H9 (cell line): ENCODE measurements at regions not wholly inside any gene's neighbourhood (a gene's known extent, or its start where the extent isn't known, plus 50 kb on each side); places are given as distances from the start of the nearest gene placed in this dataset.
"Not testable (repeated sequence)": the region's sequence is repeated elsewhere in the genome, so short reads cannot be mapped to it uniquely, and the experiment has no call there.

Experiments used
- DNase-seq: peaks from one replicate; pipeline ENCODE4 v3.0.0-alpha.2; 2017
- H2AFZ ChIP-seq: one replicate; pipeline ENCODE4 v1.6.1; 2013; ENCODE audit warnings: mild to moderate bottlenecking, low read length, control low read depth, moderate library complexity
- H2AK5ac ChIP-seq: 2 replicates; pipeline ENCODE4 v1.6.1; 2013; ENCODE audit warnings: low read length, control low read depth, mixed read lengths; ENCODE audit not compliant: insufficient read length
- H2BK120ac ChIP-seq: one replicate; pipeline ENCODE4 v1.6.1; 2013; ENCODE audit warnings: low read depth, mild to moderate bottlenecking, low read length, control low read depth, inconsistent platforms; ENCODE audit not compliant: poor library complexity, severe bottlenecking
- H2BK12ac ChIP-seq: 2 replicates; pipeline ENCODE4 v1.6.1; 2013; ENCODE audit warnings: low read length, control low read depth, mixed read lengths, low read depth; ENCODE audit not compliant: insufficient read length
- H2BK15ac ChIP-seq: 2 replicates; pipeline ENCODE4 v1.6.1; 2013; ENCODE audit warnings: low read depth, low read length, control low read depth
- H2BK20ac ChIP-seq: one replicate; pipeline ENCODE4 v1.6.1; 2013; ENCODE audit warnings: low read depth, mild to moderate bottlenecking, low read length, control low read depth, inconsistent platforms; ENCODE audit not compliant: poor library complexity, severe bottlenecking
- H2BK5ac ChIP-seq: 2 replicates; pipeline ENCODE4 v1.6.1; 2013; ENCODE audit warnings: low read length, control low read depth, mixed read lengths; ENCODE audit not compliant: insufficient read length
- H3K14ac ChIP-seq: 2 replicates; pipeline ENCODE4 v1.6.1; 2013; ENCODE audit warnings: low read length, control low read depth; ENCODE audit not compliant: insufficient read depth
- H3K18ac ChIP-seq: 2 replicates; pipeline ENCODE4 v1.6.1; 2013; ENCODE audit warnings: low read depth, mild to moderate bottlenecking, mixed read lengths, low read length, control low read depth; ENCODE audit not compliant: insufficient read length
- H3K23ac ChIP-seq: 2 replicates; pipeline ENCODE4 v1.6.1; 2013; ENCODE audit warnings: low read length, control low read depth, mixed read lengths, low read depth; ENCODE audit not compliant: insufficient read length
- H3K23me2 ChIP-seq: 2 replicates; pipeline ENCODE4 v1.6.1; 2013; ENCODE audit warnings: low read depth, mild to moderate bottlenecking, mixed read lengths, low read length, control low read depth; ENCODE audit not compliant: insufficient read length, poor library complexity, severe bottlenecking
- H3K27ac ChIP-seq: 2 replicates; pipeline ENCODE4 v1.5.1; 2013; ENCODE audit warnings: low read length, control low read depth, mixed read lengths, low read depth; ENCODE audit not compliant: insufficient read length
- H3K27me3 ChIP-seq: 2 replicates; pipeline ENCODE4 v1.6.1; 2013; ENCODE audit warnings: low read length, control low read depth, inconsistent platforms; ENCODE audit not compliant: insufficient read depth
- H3K4ac ChIP-seq: 2 replicates; pipeline ENCODE4 v1.6.1; 2013; ENCODE audit warnings: low read depth, mild to moderate bottlenecking, control low read depth, inconsistent platforms, low read length, moderate library complexity
- H3K4me1 ChIP-seq: 2 replicates; pipeline ENCODE4 v1.6.1; 2013; ENCODE audit warnings: low read length, control low read depth, inconsistent platforms; ENCODE audit not compliant: insufficient read depth
- H3K4me2 ChIP-seq: 2 replicates; pipeline ENCODE4 v1.6.1; 2013; ENCODE audit warnings: low read length, control low read depth, mixed read lengths; ENCODE audit not compliant: insufficient read length, insufficient read depth
- H3K56ac ChIP-seq: 2 replicates; pipeline ENCODE4 v1.6.1; 2013; ENCODE audit warnings: low read depth, mild to moderate bottlenecking, mixed read lengths, low read length, control low read depth; ENCODE audit not compliant: insufficient read length
- H3K79me1 ChIP-seq: 2 replicates; pipeline ENCODE4 v1.6.1; 2013; ENCODE audit warnings: low read depth, mild to moderate bottlenecking, moderate library complexity, low read length, control low read depth, inconsistent platforms; ENCODE audit not compliant: insufficient read depth, poor library complexity, severe bottlenecking
- H3K79me2 ChIP-seq: 2 replicates; pipeline ENCODE4 v1.6.1; 2013; ENCODE audit warnings: low read length, control low read depth, inconsistent platforms; ENCODE audit not compliant: insufficient read depth
- H3K9ac ChIP-seq: 2 replicates; pipeline ENCODE4 v1.6.1; 2013; ENCODE audit warnings: low read length, control low read depth, mixed read lengths; ENCODE audit not compliant: insufficient read length; ENCODE audit errors: extremely low read depth
- H3K9me3 ChIP-seq: one replicate; pipeline ENCODE4 v1.6.1; 2013; ENCODE audit warnings: low read depth, low read length, inconsistent platforms; ENCODE audit not compliant: control insufficient read depth
- H3T11ph ChIP-seq: one replicate; pipeline ENCODE4 v1.6.1; 2013; ENCODE audit warnings: mild to moderate bottlenecking, low read length, control low read depth, inconsistent platforms
- H4K20me1 ChIP-seq: one replicate; pipeline ENCODE4 v1.6.1; 2013; ENCODE audit not compliant: control insufficient read depth, insufficient read length, insufficient read depth
- H4K5ac ChIP-seq: 2 replicates; pipeline ENCODE4 v1.6.1; 2013; ENCODE audit warnings: low read depth, mild to moderate bottlenecking, mixed read lengths, low read length, control low read depth; ENCODE audit not compliant: insufficient read length
- H4K8ac ChIP-seq: replicated peaks from 2 replicates; pipeline ENCODE4 v1.6.1; 2013; ENCODE audit warnings: low read length, control low read depth, mixed read lengths, low read depth; ENCODE audit not compliant: insufficient read length
- H4K91ac ChIP-seq: 2 replicates; pipeline ENCODE4 v1.6.1; 2013; ENCODE audit warnings: low read depth, mild to moderate bottlenecking, moderate library complexity, mixed read lengths, low read length, control low read depth; ENCODE audit not compliant: insufficient read length
- H3K27ac Mint-ChIP-seq, 3 experiments: 2 replicates in 2 of 3; 3 replicates in 1 of 3; pipeline ENCODE4 v1.8.0; 2020 to 2021; ENCODE audit warnings: mixed read lengths in 3 of 3, mild to moderate bottlenecking in 1 of 3, moderate library complexity in 1 of 3
- H3K27me3 Mint-ChIP-seq: 2 replicates; pipeline ENCODE4 v1.8.0; 2021; ENCODE audit warnings: low read depth, mild to moderate bottlenecking, moderate library complexity, mixed read lengths
- H3K36me3 Mint-ChIP-seq, 3 experiments: 2 replicates in 2 of 3; 3 replicates in 1 of 3; pipeline ENCODE4 v1.8.0; 2020 to 2021; ENCODE audit warnings: low read depth in 3 of 3, mixed read lengths in 3 of 3; ENCODE audit not compliant: insufficient read depth in 1 of 3
- H3K4me1 Mint-ChIP-seq, 2 experiments: 2 replicates each; pipeline ENCODE4 v1.8.0; 2020; ENCODE audit warnings: mixed read lengths in 2 of 2
- H3K4me3 Mint-ChIP-seq, 2 experiments: 2 replicates in 1 of 2; 3 replicates in 1 of 2; pipeline ENCODE4 v1.8.0; 2020 to 2021; ENCODE audit warnings: mild to moderate bottlenecking in 2 of 2, mixed read lengths in 2 of 2, moderate library complexity in 1 of 2
- H3K9me3 Mint-ChIP-seq, 2 experiments: 2 replicates in 1 of 2; 3 replicates in 1 of 2; pipeline ENCODE4 v1.8.0; 2020; ENCODE audit warnings: mild to moderate bottlenecking in 2 of 2, mixed read lengths in 2 of 2, moderate library complexity in 1 of 2
- WGBS: extraction: QIAGEN DNeasy Blood & Tissue Kit; methylation state at CpG from one replicate; pipeline ENCODE4 v1.1.7; 2013; ENCODE audit warnings: missing lambda C conversion rate, low lambda C conversion rate, mixed read lengths; ENCODE audit not compliant: insufficient read length; ENCODE audit errors: extremely low coverage; 5-methylcytosine and 5-hydroxymethylcytosine counted together

DNA sequence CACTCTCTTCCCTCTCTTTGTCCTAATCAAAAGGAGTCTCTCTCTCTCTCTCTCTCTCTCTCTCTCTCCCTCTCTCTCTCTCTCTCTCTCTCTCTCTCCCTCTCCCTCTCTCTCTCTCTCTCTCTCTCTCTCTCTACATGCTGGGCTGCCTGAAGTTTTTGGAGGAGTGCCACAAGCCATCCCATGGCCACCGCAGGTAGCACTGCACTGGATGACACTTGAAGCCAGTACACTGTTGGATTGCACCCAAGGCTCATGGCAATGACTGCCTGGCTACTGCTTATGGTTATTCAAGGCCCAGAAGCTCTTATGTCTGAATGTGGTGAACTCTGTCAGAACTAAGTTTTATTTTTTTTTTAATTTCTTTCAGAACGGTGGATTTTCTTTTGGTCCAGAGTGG is 115.2 kb downstream of the SPIN4 start:
- not testable (repeated sequence) for H2BK120ac ChIP-seq, H2AK5ac ChIP-seq, H2BK12ac ChIP-seq, H3K9ac ChIP-seq, H3K79me2 ChIP-seq, H3K36me3 Mint-ChIP-seq, H3T11ph ChIP-seq, H3K79me1 ChIP-seq, H3K4me2 ChIP-seq, H4K5ac ChIP-seq, H2AFZ ChIP-seq, H4K20me1 ChIP-seq, H3K23ac ChIP-seq, H3K4me1 Mint-ChIP-seq, H2BK5ac ChIP-seq, H3K9me3 Mint-ChIP-seq, H3K4ac ChIP-seq, H3K18ac ChIP-seq, H3K14ac ChIP-seq, H3K27ac Mint-ChIP-seq, H4K91ac ChIP-seq, H3K27ac ChIP-seq, H3K9me3 ChIP-seq, H4K8ac ChIP-seq, H2BK20ac ChIP-seq, H3K56ac ChIP-seq, H3K23me2 ChIP-seq, H3K4me1 ChIP-seq, H3K27me3 ChIP-seq, DNase-seq, H3K27me3 Mint-ChIP-seq, H2BK15ac ChIP-seq, H3K4me3 Mint-ChIP-seq
- no CpG with 5 or more reads among the region's 2 CpGs for WGBS

DNA sequence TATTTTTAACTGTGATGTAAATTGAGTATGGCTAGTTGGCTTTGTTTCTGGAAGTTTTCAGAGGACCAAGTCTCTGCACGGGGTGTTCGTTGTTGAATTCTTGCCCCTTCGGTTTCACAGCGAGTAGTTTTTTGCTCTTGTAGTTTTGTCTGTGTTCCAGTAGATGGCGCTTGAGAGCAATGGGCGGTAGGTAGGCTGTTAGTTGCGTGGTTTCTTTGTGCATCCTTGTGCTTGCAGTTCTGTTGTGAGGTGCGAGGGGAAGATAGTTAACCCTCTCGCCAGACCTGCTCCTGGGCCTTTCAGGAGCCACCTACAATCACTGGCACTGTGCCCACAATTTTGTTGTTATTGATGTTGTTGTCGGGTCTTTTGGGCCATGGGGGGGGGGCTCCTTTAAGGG is 118.1 kb downstream of the SPIN4 start:
- H3K9me3 ChIP-seq, H3K4me1 Mint-ChIP-seq, H3T11ph ChIP-seq, H2AFZ ChIP-seq, H3K79me2 ChIP-seq, H3K27ac Mint-ChIP-seq, H3K56ac ChIP-seq, H3K14ac ChIP-seq, H2BK5ac ChIP-seq, H3K23me2 ChIP-seq, H2AK5ac ChIP-seq, H2BK12ac ChIP-seq, H3K36me3 Mint-ChIP-seq, H3K9ac ChIP-seq, H3K18ac ChIP-seq, H3K9me3 Mint-ChIP-seq, H3K79me1 ChIP-seq, H3K4me2 ChIP-seq, H2BK15ac ChIP-seq, H3K4me3 Mint-ChIP-seq, H3K27ac ChIP-seq, H4K5ac ChIP-seq, H3K27me3 ChIP-seq, H4K91ac ChIP-seq, H4K20me1 ChIP-seq, H4K8ac ChIP-seq, H3K27me3 Mint-ChIP-seq, H2BK20ac ChIP-seq, DNase-seq, H3K4me1 ChIP-seq, H2BK120ac ChIP-seq, H3K23ac ChIP-seq, H3K4ac ChIP-seq: not testable (repeated sequence)
- whole genome bisulfite sequencing = no CpG with 5 or more reads among the region's 10 CpGs

DNA sequence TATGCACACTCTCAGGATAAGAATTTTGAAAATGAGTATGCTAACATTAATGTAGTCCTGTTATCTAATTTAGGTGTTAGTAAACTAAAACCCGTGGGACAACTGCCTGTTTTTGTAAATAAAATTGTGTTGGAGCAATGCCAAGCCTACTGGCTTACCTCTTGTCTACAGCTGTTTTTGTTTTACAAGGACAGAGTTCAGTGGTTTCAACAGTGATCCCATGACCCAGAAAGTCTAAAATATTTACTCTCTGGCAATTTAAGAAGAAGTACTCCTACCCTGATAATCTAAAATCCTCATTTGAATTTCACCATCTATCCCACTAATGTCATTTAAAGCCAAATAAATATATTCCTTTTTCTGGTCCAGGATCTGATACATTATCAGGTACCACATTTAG is 132.9 kb downstream of the SPIN4 start:
- H3K18ac ChIP-seq, H4K91ac ChIP-seq, H2AFZ ChIP-seq, H3K4me3 Mint-ChIP-seq, H3K23ac ChIP-seq, H3K4me2 ChIP-seq, H3K4me1 ChIP-seq, H3K14ac ChIP-seq, H3K27ac ChIP-seq, H4K20me1 ChIP-seq, H2BK15ac ChIP-seq, H2BK12ac ChIP-seq, H3K9ac ChIP-seq, H2AK5ac ChIP-seq, H3T11ph ChIP-seq, H3K56ac ChIP-seq, H3K27ac Mint-ChIP-seq, H3K79me2 ChIP-seq, H3K23me2 ChIP-seq, H2BK20ac ChIP-seq, H4K8ac ChIP-seq, H4K5ac ChIP-seq, H3K27me3 ChIP-seq, H3K4ac ChIP-seq, H3K36me3 Mint-ChIP-seq, H2BK120ac ChIP-seq, H3K9me3 ChIP-seq, H2BK5ac ChIP-seq, DNase-seq, H3K4me1 Mint-ChIP-seq, H3K9me3 Mint-ChIP-seq, H3K79me1 ChIP-seq, H3K27me3 Mint-ChIP-seq: not testable (repeated sequence)
- WGBS = no CpG with 5 or more reads among the region's 1 CpG
